Epidermal melanocyte (primary cell): ENCODE measurements at regions not wholly inside any gene's neighbourhood (a gene's known extent, or its start where the extent isn't known, plus 50 kb on each side); places are given as distances from the start of the nearest gene placed in this dataset.
"Not testable (repeated sequence)": the region's sequence is repeated elsewhere in the genome, so short reads cannot be mapped to it uniquely, and the experiment has no call there.

ENCODE experiments used
- DNase-seq: peaks from one replicate; pipeline ENCODE4 v3.0.0; 2011; ENCODE audit warnings: low spot score; ENCODE audit not compliant: insufficient read length

- DNase-seq, result no peak
These were observed 288.6 kb upstream of the DAB2 start for GRCh38 chr5:39713250-39713916.

DNA sequence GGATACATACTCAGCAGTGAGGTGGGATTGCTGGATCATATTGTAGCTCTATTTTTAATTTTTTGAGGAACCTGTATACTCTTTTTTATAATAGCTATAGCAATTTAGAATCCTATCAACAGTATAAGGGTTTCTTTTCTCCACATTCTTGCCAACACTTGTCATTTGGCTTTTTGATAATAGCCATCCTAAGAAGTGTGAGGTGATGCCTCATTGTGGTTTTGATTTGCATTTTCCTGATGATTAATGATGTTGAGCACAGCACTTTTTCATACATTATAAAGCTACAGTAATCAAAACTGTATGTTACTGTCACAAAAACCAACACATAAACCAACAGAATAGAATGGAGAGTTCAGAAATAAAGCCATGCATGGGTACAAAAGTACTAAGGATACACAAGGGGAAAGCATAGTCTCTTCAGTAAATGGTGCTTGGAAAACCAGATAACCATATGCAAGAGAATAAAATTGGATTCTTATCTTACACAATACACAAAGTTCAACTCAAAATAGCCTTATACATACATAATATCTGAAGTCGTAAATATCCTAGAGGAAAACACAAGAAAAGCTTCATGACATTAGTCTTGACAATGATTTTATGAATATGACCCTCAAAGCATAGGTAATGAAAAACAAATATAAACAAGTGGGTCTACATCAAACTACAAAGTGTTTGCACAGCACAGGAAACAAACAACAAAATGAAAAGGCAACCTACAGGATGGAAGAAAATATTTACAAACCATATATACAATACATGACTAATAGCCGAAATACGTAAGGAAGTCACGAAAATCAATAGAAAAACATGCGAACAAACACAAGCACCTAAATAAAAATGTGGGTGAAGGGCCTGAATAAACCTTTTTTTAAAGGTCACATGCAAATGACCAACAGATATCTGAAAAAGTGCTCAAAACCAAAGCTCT is 287.8 kb upstream of the DAB2 start:
- no peak for DNase-seq

GRCh38 chr5:39711821-39712220 is 287.0 kb upstream of the DAB2 start:
- DNase-seq, result no peak

DNA sequence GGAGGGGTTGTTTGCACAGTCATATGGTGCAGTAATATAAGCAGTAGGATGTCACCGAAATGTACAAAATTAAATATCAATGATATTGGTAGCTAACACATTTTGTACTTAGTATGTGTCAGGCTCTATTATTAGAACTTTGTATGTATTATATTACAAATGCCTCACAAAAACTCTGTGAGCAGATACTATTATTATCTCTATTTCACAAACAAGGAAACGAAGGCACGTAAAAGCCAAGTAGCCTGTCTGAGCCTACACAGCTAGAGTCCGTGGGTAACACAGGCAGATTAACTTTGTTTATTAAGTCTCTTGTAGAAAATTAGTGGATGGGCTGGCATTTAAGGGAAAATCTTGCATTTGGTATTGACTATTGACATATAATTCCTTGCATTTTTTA is 284.3 kb upstream of the DAB2 start:
- DNase-seq, result no peak

- DNase-seq, result no peak
These were observed 278.1 kb upstream of the DAB2 start for GRCh38 chr5:39702928-39703327.

DNA sequence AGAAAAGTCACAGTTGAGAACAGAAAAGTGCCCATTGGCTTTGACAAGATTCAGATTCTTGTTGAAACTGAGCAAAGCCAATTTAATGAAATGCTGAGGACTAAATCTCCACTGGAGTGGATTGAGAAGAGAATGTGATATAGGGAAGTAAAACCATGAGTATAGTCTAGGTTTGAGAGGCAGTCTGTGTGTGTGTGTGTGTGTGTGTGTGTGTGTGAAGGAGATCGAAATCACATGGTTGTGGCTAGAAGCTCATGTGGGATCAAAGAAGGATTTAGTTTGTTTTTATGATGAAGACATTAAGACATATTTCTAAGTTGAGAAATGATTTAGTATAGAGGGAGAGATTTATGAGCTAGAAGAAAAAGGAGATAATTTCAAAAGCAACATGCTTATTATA is 275.7 kb upstream of the DAB2 start:
- no peak for DNase-seq

- DNase-seq, result no peak
These were observed 274.2 kb upstream of the DAB2 start for GRCh38 chr5:39698838-39699560.

DNA sequence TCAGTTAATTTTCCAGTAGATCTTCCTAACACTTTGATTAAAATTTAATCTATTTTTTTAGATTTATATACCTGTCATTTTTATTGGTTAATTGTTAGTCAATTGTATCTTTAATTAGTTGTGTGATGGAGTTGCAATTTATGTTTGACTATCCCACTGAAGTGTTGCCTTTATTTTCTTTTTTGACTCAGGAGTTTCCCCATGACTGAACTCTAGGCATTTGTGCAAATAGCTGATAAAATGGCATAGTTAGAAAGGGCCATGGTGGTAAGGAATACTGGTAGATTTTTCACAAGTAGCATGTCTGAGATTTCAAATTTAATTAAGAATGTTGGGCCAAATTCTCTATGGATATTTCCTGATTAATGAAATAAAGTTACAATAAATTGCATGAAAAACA is 273.1 kb upstream of the DAB2 start:
- no peak for DNase-seq

GRCh38 chr5:39696672-39697398 is 272.1 kb upstream of the DAB2 start:
- no peak for DNase-seq

DNA sequence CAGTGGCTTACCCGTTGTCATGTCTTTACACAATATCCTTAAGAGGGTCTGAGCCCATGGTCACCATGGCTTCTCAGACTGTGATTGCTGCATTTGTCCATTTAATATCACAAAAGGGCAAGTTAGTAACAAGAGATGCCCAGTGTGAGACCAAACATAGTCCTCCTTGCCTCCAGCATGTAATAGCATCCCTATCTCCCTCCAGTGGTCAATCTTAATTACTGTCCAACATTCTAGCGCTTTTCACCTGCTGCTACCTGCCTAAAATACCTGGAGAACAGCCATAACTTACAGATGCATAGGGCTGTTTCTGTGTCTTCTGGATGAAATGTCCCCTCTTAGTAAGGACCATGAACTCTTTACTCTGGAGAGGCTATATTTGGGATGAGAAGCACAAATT is 267.2 kb upstream of the DAB2 start:
- no peak for DNase-seq

GRCh38 chr5:39691136-39691535 is 266.4 kb upstream of the DAB2 start:
- no peak for DNase-seq

- DNase-seq, result no peak
These were observed 265.1 kb upstream of the DAB2 start for GRCh38 chr5:39689919-39690318.

- not testable (repeated sequence) for DNase-seq
These were observed 263.1 kb upstream of the DAB2 start for GRCh38 chr5:39687924-39688323.

DNA sequence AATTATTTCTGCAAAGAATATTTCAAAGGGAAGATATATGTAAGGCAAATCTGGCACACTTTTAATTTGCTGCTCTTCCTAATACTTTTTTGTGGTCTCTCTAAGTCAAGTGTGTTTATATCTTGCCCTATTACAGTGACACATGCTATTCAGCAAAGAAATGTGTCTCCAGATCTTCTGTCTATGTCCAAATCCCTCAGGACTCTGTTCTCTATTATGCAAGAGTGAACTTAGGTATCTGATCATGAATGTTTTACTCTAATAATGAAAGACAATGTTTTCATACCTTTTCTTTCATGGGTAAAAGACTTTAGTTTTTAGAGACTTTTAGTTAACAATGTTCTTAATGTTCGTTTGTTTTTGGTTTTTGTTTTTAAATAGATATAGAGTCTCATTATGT is 255.4 kb upstream of the DAB2 start:
- DNase-seq, result no peak

GRCh38 chr5:39678534-39678933 is 253.8 kb upstream of the DAB2 start:
- no peak for DNase-seq

- no peak for DNase-seq
These were observed 250.9 kb upstream of the DAB2 start for GRCh38 chr5:39675676-39676075.

DNA sequence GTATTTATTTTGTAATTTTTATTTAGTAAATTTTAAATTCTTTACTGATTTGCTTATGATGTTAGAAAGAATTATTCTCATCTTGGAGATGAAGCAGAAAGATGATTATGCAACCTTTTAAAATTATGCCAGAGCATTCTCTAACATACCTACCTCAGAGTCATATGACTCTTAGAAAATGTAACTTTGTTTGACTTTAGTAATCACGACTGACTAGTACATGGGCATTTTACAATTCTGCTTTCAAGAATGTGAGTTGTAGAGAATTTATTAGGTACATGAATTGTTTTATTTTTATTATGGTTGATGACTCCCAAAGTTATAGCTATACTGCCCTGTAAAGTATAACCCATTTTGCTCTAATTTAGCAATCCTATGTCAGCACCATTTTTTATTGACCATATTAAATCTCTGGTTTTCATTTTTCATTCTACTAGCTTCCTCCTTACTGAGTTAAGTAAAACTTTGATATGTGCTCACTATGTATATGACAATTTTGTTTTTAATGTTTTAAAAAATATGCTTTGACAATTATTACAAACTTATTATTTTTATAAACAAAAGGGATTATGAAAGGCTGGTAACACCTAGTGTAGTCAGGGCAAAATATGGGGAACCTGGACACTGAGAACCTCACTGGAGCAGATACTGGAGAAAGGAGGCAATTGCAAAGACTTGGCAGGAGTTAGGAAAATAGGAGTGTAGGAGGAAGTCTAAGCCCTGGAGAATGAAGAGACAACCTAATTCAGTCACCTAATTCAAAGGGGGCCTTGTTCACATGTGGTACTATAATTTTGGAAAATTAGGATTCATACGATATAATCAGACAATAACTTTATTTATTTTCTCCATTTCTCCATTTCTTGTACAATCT is 249.7 kb upstream of the DAB2 start:
- DNase-seq, result no peak

- no peak for DNase-seq
These were observed 246.8 kb upstream of the DAB2 start for GRCh38 chr5:39671561-39671961.

- no peak for DNase-seq
These were observed 246.2 kb upstream of the DAB2 start for GRCh38 chr5:39670955-39671354.

DNA sequence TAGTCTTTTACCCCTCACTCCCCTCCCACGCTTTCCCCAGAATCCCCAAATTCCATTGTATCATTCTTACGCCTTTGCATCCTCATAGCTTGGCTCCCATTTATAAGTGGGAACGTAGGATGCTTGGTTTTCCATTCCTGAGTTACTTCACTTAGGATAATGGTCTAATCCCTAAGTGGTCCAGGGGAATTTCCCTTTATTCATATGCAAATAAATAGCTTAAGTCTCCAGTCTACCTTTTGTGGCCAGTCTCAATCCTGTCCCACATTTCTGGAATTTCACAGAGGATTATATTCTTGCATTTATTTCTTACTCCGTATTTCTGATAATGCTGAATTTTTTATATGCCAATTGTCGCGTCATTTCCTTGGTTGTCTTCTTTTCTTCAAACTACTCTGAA is 245.6 kb upstream of the DAB2 start:
- DNase-seq, result no peak

GRCh38 chr5:39668980-39669379 is 244.2 kb upstream of the DAB2 start:
- no peak for DNase-seq
